Right atrium auricular region (tissue), 2 donors: ENCODE measurements at regions not wholly inside any gene's neighbourhood (a gene's known extent, or its start where the extent isn't known, plus 50 kb on each side); places are given as distances from the start of the nearest gene placed in this dataset.

Source experiments
- DNase-seq: peaks from one replicate; pipeline ENCODE4 v3.0.0-alpha.2; 2019; ENCODE audit warnings: low spot score
- H3K27ac ChIP-seq, 2 donors: fragments of 200-600 bp; sonication (generic); 1 replicate in 1 of 2; 2 replicates in 1 of 2; pipeline ENCODE4 v1.5.1; 2016 to 2019
- H3K27me3 ChIP-seq, 2 donors: fragments of 200-600 bp; sonication (generic); one replicate each; pipeline versions ENCODE4 v1.5.1 to v1.6.0; 2017 to 2019
- H3K36me3 ChIP-seq: fragments of 200-600 bp; sonication (generic); one replicate; pipeline ENCODE4 v1.5.1; 2016
- H3K4me1 ChIP-seq, 2 donors: fragments of 200-600 bp; sonication (generic); one replicate each; pipeline versions ENCODE4 v1.5.1 to v1.6.0; 2017 to 2019
- H3K4me3 ChIP-seq, 2 donors: fragments of 200-600 bp; sonication (generic); 1 replicate in 1 of 2; 2 replicates in 1 of 2; pipeline ENCODE4 v1.5.1; 2017 to 2019; ENCODE audit warnings: mild to moderate bottlenecking in 1 of 2, moderate library complexity in 1 of 2
- H3K9me3 ChIP-seq, 2 donors: fragments of 200-600 bp; sonication (generic); one replicate each; pipeline ENCODE4 v1.5.1; 2019
- CTCF ChIP-seq, 2 donors: fragments of 200-600 bp; sonication (generic); IDR thresholded peaks; one replicate each; pipeline ENCODE4 v1.5.1; 2019; ENCODE audit warnings: antibody characterized with exemption in 2 of 2

- TF ChIP-seq CTCF (IDR thresholded peaks at IDR 0.05) = no peak
- no peaks in the 10 kb centered on the region for H3K27me3 ChIP-seq
- H3K36me3 ChIP-seq = no peaks in the 10 kb centered on the region
These were observed 1543.5 kb upstream of the ACVR2A start for GRCh38 chr2:146301287-146301686.

GRCh38 chr2:146295080-146295670 lies 1549.7 kb upstream of the ACVR2A start:
- Histone ChIP-seq H3K9me3 (peaks cover 0 to 37% of the 10 kb centered on the region in 2 donors), H3K4me3 (no peak overlapping the region)

More at GRCh38 chr2:146301287-146301686, 1543.5 kb upstream of the ACVR2A start:
- no peak for DNase-seq
- peaks cover 0 to 32% of the 10 kb centered on the region in 2 donors for H3K9me3 ChIP-seq
- H3K4me1 ChIP-seq = no peaks in the 10 kb centered on the region
- H3K4me3 ChIP-seq = no peak overlapping the region
- no peak overlapping the region for H3K27ac ChIP-seq

GRCh38 chr2:146287281-146287680 lies 1557.5 kb upstream of the ACVR2A start:
- no peak for TF ChIP-seq CTCF (IDR thresholded peaks at IDR 0.05)
- no peak overlapping the region for H3K4me3 ChIP-seq
- peaks cover 0 to 11% of the 10 kb centered on the region in 2 donors for H3K9me3 ChIP-seq
- H3K27me3 ChIP-seq = no peaks in the 10 kb centered on the region
- DNase-seq = no peak
- no peak overlapping the region for H3K27ac ChIP-seq
- no peaks in the 10 kb centered on the region for H3K36me3 ChIP-seq
- H3K4me1 ChIP-seq = no peaks in the 10 kb centered on the region

More at GRCh38 chr2:146295080-146295670, 1549.7 kb upstream of the ACVR2A start:
- TF ChIP-seq CTCF (IDR thresholded peaks at IDR 0.05) = no peak
- no peaks in the 10 kb centered on the region for H3K4me1 ChIP-seq
- H3K27me3 ChIP-seq = no peaks in the 10 kb centered on the region
- no peak for DNase-seq
- H3K36me3 ChIP-seq = no peaks in the 10 kb centered on the region
- H3K27ac ChIP-seq = no peak overlapping the region

- no peak for TF ChIP-seq CTCF (IDR thresholded peaks at IDR 0.05)
- no peak for DNase-seq
- Histone ChIP-seq H3K4me1 (no peaks in the 10 kb centered on the region), H3K27me3 (no peaks in the 10 kb centered on the region), H3K4me3 (no peak overlapping the region), H3K27ac (no peak overlapping the region), H3K9me3 (no peaks in the 10 kb centered on the region), H3K36me3 (no peaks in the 10 kb centered on the region)
These were observed 1565.9 kb upstream of the ACVR2A start for GRCh38 chr2:146278881-146279280.

- H3K36me3 ChIP-seq = no peaks in the 10 kb centered on the region
- H3K27me3 ChIP-seq = no peaks in the 10 kb centered on the region
- no peak for TF ChIP-seq CTCF (IDR thresholded peaks at IDR 0.05)
- no peaks in the 10 kb centered on the region for H3K9me3 ChIP-seq
- no peak for DNase-seq
- no peaks in the 10 kb centered on the region for H3K4me1 ChIP-seq
- no peak overlapping the region for H3K27ac ChIP-seq
- no peak overlapping the region for H3K4me3 ChIP-seq
These were observed 1573.5 kb upstream of the ACVR2A start for GRCh38 chr2:146271131-146271831.
